ENCODE measurements at regions not wholly inside any gene's neighbourhood (a gene's known extent, or its start where the extent isn't known, plus 50 kb on each side); places are given as distances from the start of the nearest gene placed in this dataset.

DNA sequence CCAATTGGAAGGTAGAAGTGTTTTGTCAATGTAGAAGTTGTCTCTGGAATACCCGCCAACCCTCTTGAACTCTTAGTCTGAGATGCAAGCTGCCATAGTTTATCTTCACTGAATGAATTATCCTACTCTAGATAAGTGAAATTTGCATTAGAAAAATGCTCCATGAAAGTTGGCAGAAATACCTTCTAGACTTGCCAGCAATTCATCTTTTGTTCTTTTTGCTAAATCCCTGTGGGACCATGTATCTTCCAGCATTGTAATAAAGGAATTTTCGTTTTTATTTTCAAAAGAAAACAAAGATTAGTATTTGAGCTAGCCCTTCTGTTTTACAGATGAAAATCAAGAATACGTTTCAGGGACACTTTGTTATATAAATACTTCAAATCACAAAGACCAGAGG, 244.2 kb downstream of the CBLN4 start:
- Mint-ChIP-seq H3K36me3 (peaks cover 0 to 3% of the 10 kb centered on the region in 2 donors), H3K4me3 (no peak overlapping the region), H3K4me1 (no peaks in the 10 kb centered on the region), H3K27me3 (no peaks in the 10 kb centered on the region), H3K27ac (no peak overlapping the region), H3K9me3 (peaks cover 4 to 39% (median 17%) of the 10 kb centered on the region in 8 donors)
- no peaks in the 10 kb centered on the region for H3K27me3 ChIP-seq (ENCODE audit: insufficient read depth, low read length)
- H3K27ac ChIP-seq (ENCODE audit: low read depth, low read length): no peak overlapping the region
- no peaks in the 10 kb centered on the region for H3K4me1 ChIP-seq (ENCODE audit: insufficient read depth, low read length)
- no peak overlapping the region for H3K4me3 ChIP-seq (ENCODE audit: low read length in 2 of 2)
- ChIA-PET POLR2A (ENCODE audit: partially characterized antibody) (no interaction called here), CTCF (ENCODE audit: partially characterized antibody) (no interaction called here)
- H3K9me3 ChIP-seq (ENCODE audit: control insufficient read depth in 1 of 2, low read length in 2 of 2): no peaks in the 10 kb centered on the region
- no peaks in the 10 kb centered on the region for H3K36me3 ChIP-seq (ENCODE audit: insufficient read depth, low read length)
- intact Hi-C loops (cut with micrococcal nuclease): no loop called here
- DNase-seq: no peak

DNA sequence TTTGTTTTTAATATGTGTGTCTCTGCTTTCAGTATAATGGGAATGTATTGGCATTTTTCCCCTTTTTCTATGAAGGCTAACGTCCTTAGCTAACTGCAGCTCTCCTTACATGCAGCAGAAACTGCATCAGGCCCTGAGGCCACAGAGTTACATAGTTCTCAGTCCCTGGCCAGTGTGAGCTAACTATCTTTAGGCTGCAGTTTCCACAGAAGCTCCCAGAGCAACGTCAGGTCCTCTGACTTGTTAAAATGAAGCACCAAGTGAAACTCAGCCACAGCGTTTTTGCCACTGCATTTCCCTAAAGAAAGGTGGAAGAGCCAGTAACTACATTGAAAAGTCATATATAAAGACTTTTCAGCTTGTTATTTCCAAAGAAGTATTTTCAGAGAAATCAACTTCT, 244.7 kb downstream of the CBLN4 start:
- DNase-seq: no peak
- intact Hi-C loops (cut with micrococcal nuclease): no loop called here
- no peaks in the 10 kb centered on the region for H3K9me3 ChIP-seq (ENCODE audit: control insufficient read depth in 1 of 2, low read length in 2 of 2)
- no peak overlapping the region for H3K4me3 ChIP-seq (ENCODE audit: low read length in 2 of 2)
- ChIA-PET CTCF (ENCODE audit: partially characterized antibody) (no interaction called here), POLR2A (ENCODE audit: partially characterized antibody) (no interaction called here)
- H3K36me3 ChIP-seq (ENCODE audit: insufficient read depth, low read length): no peaks in the 10 kb centered on the region
- no peak overlapping the region for H3K4me3 Mint-ChIP-seq
- H3K36me3 Mint-ChIP-seq: peaks cover 0 to 3% of the 10 kb centered on the region in 2 donors
- H3K27me3 ChIP-seq (ENCODE audit: insufficient read depth, low read length): no peaks in the 10 kb centered on the region
- H3K27ac Mint-ChIP-seq: no peak overlapping the region
- no peaks in the 10 kb centered on the region for H3K27me3 Mint-ChIP-seq
- H3K4me1 ChIP-seq (ENCODE audit: insufficient read depth, low read length): no peaks in the 10 kb centered on the region
- no peak overlapping the region for H3K27ac ChIP-seq (ENCODE audit: low read depth, low read length)
- peaks cover 4 to 34% (median 15%) of the 10 kb centered on the region in 8 donors for H3K9me3 Mint-ChIP-seq
- H3K4me1 Mint-ChIP-seq: no peaks in the 10 kb centered on the region

DNA sequence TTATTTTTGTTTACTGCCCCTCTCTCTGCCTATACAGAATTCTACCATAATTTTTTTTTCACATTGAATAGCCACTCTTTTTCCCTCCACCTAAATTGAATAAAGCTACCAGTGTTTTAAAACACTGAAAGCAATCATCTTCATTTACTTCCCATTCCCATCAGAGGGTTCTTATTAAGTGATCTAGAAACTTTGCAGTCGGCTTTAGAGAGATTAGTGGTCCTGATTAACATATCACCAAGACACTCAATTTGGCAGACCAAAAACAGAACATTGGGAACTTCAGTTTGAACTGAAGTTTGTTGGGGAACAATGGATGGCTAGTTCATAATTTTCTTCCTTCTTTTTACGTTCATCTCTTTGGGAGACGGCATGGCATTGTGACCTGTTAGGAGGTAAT, 249.5 kb downstream of the CBLN4 start:
- ChIA-PET CTCF (ENCODE audit: partially characterized antibody) (no interaction called here), POLR2A (ENCODE audit: partially characterized antibody) (no interaction called here)
- no peak overlapping the region for H3K27ac ChIP-seq (ENCODE audit: low read depth, low read length)
- H3K9me3 Mint-ChIP-seq: peaks cover 0 to 8% (median 3%) of the 10 kb centered on the region in 8 donors
- no peaks in the 10 kb centered on the region for H3K4me1 ChIP-seq (ENCODE audit: insufficient read depth, low read length)
- no peaks in the 10 kb centered on the region for H3K9me3 ChIP-seq (ENCODE audit: control insufficient read depth in 1 of 2, low read length in 2 of 2)
- H3K36me3 Mint-ChIP-seq: no peaks in the 10 kb centered on the region
- H3K4me1 Mint-ChIP-seq: no peaks in the 10 kb centered on the region
- H3K36me3 ChIP-seq (ENCODE audit: insufficient read depth, low read length): no peaks in the 10 kb centered on the region
- no peak overlapping the region for H3K4me3 Mint-ChIP-seq
- intact Hi-C loops (cut with micrococcal nuclease): no loop called here
- H3K27me3 Mint-ChIP-seq: no peaks in the 10 kb centered on the region
- no peak overlapping the region for H3K27ac Mint-ChIP-seq
- DNase-seq: no peak
- H3K4me3 ChIP-seq (ENCODE audit: low read length in 2 of 2): no peak overlapping the region
- H3K27me3 ChIP-seq (ENCODE audit: insufficient read depth, low read length): no peaks in the 10 kb centered on the region

DNA sequence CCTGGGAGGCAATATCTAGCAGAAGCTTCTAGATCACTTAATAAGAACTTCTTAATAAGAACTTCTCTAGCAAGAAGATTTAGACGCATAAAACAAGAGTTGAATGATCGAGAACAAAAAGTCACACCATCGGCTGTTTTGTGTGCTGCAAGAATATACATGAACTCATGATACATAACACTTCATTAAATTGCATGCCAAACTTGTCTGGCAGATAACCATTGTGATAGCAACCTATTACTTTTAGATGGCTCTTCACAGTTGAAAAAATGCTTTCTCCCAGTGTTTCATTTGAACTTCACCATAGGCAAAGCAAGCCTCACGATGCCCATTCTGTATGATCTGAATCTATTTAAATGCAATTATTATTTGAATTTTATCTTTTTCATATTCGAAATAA, 249.9 kb downstream of the CBLN4 start:
- no peaks in the 10 kb centered on the region for H3K4me1 ChIP-seq (ENCODE audit: insufficient read depth, low read length)
- H3K27ac ChIP-seq (ENCODE audit: low read depth, low read length): no peak overlapping the region
- H3K36me3 ChIP-seq (ENCODE audit: insufficient read depth, low read length): no peaks in the 10 kb centered on the region
- ChIA-PET POLR2A (ENCODE audit: partially characterized antibody) (no interaction called here), CTCF (ENCODE audit: partially characterized antibody) (no interaction called here)
- no peaks in the 10 kb centered on the region for H3K27me3 Mint-ChIP-seq
- H3K4me3 ChIP-seq (ENCODE audit: low read length in 2 of 2): no peak overlapping the region
- H3K9me3 Mint-ChIP-seq: peaks cover 0 to 8% (median 3%) of the 10 kb centered on the region in 8 donors
- no peaks in the 10 kb centered on the region for H3K36me3 Mint-ChIP-seq
- DNase-seq: no peak
- no peaks in the 10 kb centered on the region for H3K4me1 Mint-ChIP-seq
- H3K4me3 Mint-ChIP-seq: no peak overlapping the region
- no peak overlapping the region for H3K27ac Mint-ChIP-seq
- intact Hi-C loops (cut with micrococcal nuclease): no loop called here
- H3K9me3 ChIP-seq (ENCODE audit: control insufficient read depth in 1 of 2, low read length in 2 of 2): no peaks in the 10 kb centered on the region
- H3K27me3 ChIP-seq (ENCODE audit: insufficient read depth, low read length): no peaks in the 10 kb centered on the region

DNA sequence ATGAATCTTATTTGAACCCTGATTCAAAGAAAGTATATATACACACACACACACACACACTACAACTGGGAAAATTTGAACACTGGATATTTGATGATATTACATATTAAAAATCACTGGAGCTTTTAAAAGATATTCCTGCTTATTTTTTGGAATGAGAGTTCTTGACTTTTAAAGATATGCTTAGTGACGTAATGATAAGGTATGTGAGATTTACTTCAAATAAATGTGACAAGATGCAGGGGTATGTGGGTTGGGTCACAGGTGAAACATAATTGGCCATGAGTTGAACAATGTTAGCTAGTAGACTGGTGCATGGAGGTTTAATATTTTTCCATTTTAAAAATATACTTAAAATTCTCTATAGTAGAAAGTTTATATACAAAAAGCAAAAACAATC, 258.6 kb downstream of the CBLN4 start:
- no peaks in the 10 kb centered on the region for H3K36me3 Mint-ChIP-seq
- Histone ChIP-seq H3K9me3 (ENCODE audit: control insufficient read depth in 1 of 2, low read length in 2 of 2) (no peaks in the 10 kb centered on the region), H3K27ac (ENCODE audit: low read depth, low read length) (no peak overlapping the region), H3K4me3 (ENCODE audit: low read length in 2 of 2) (no peak overlapping the region), H3K36me3 (ENCODE audit: insufficient read depth, low read length) (no peaks in the 10 kb centered on the region), H3K27me3 (ENCODE audit: insufficient read depth, low read length) (no peaks in the 10 kb centered on the region), H3K4me1 (ENCODE audit: insufficient read depth, low read length) (no peaks in the 10 kb centered on the region)
- H3K9me3 Mint-ChIP-seq: peaks cover 2 to 10% (median 3%) of the 10 kb centered on the region in 8 donors
- no peak for DNase-seq
- ChIA-PET CTCF (ENCODE audit: partially characterized antibody) (no interaction called here), POLR2A (ENCODE audit: partially characterized antibody) (no interaction called here)
- intact Hi-C loops (cut with micrococcal nuclease): no loop called here
- H3K4me3 Mint-ChIP-seq: no peak overlapping the region
- H3K4me1 Mint-ChIP-seq: no peaks in the 10 kb centered on the region
- H3K27me3 Mint-ChIP-seq: no peaks in the 10 kb centered on the region
- no peak overlapping the region for H3K27ac Mint-ChIP-seq

DNA sequence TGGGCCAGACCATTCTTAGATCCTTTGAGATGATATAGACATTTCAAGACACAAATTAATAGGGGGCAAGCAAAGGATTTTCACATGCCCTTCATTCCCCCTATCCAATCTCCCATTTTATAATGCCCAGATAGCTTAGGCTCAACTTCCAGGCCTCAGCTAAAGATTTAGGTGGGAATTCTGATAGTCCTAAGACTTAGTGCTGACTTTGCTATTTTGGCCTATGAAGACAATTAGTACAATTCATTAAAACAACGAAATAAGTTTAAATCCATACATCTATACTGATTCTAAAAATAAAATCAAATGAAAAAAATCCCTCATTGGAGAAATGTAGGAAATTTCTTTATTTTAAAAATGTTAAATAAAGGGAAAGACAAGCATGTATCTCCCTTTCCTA, 259.5 kb downstream of the CBLN4 start:
- Mint-ChIP-seq H3K36me3 (no peaks in the 10 kb centered on the region), H3K27ac (no peak overlapping the region), H3K9me3 (peaks cover 2 to 11% (median 4%) of the 10 kb centered on the region in 8 donors), H3K4me1 (no peaks in the 10 kb centered on the region), H3K4me3 (no peak overlapping the region), H3K27me3 (no peaks in the 10 kb centered on the region)
- no peaks in the 10 kb centered on the region for H3K27me3 ChIP-seq (ENCODE audit: insufficient read depth, low read length)
- H3K4me1 ChIP-seq (ENCODE audit: insufficient read depth, low read length): no peaks in the 10 kb centered on the region
- no peaks in the 10 kb centered on the region for H3K9me3 ChIP-seq (ENCODE audit: control insufficient read depth in 1 of 2, low read length in 2 of 2)
- no peak for DNase-seq
- no peak overlapping the region for H3K27ac ChIP-seq (ENCODE audit: low read depth, low read length)
- H3K36me3 ChIP-seq (ENCODE audit: insufficient read depth, low read length): no peaks in the 10 kb centered on the region
- POLR2A ChIA-PET (ENCODE audit: partially characterized antibody): no interaction called here
- CTCF ChIA-PET (ENCODE audit: partially characterized antibody): no interaction called here
- H3K4me3 ChIP-seq (ENCODE audit: low read length in 2 of 2): no peak overlapping the region
- intact Hi-C loops (cut with micrococcal nuclease): no loop called here

DNA sequence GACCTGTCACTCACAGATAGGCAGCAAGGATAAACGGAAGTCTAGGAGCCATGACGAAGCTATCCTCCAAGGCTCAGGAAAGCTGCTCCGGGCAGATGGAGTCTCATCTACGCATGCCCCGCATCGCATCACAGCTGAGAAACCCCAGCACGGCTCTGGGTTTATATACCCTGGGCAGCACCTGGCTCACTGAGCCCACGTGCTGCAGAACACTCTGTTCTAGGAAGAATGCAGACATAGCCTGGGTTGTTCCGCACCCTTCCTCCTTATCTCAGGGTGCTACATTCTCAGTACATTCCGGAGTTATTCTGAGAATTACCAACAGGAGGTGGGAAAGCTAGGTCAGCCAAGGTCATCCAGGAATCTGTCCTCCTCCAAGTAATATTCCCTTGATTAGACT, 260.4 kb downstream of the CBLN4 start:
- Histone ChIP-seq H3K9me3 (ENCODE audit: control insufficient read depth in 1 of 2, low read length in 2 of 2) (no peaks in the 10 kb centered on the region), H3K36me3 (ENCODE audit: insufficient read depth, low read length) (no peaks in the 10 kb centered on the region), H3K4me1 (ENCODE audit: insufficient read depth, low read length) (no peaks in the 10 kb centered on the region), H3K27ac (ENCODE audit: low read depth, low read length) (no peak overlapping the region), H3K27me3 (ENCODE audit: insufficient read depth, low read length) (no peaks in the 10 kb centered on the region), H3K4me3 (ENCODE audit: low read length in 2 of 2) (no peak overlapping the region)
- Mint-ChIP-seq H3K36me3 (no peaks in the 10 kb centered on the region), H3K4me3 (no peak overlapping the region), H3K27me3 (no peaks in the 10 kb centered on the region), H3K4me1 (no peaks in the 10 kb centered on the region), H3K27ac (no peak overlapping the region), H3K9me3 (peaks cover 2 to 11% (median 4%) of the 10 kb centered on the region in 8 donors)
- intact Hi-C loops (cut with micrococcal nuclease): no loop called here
- ChIA-PET POLR2A (ENCODE audit: partially characterized antibody) (no interaction called here), CTCF (ENCODE audit: partially characterized antibody) (no interaction called here)
- no peak for DNase-seq

DNA sequence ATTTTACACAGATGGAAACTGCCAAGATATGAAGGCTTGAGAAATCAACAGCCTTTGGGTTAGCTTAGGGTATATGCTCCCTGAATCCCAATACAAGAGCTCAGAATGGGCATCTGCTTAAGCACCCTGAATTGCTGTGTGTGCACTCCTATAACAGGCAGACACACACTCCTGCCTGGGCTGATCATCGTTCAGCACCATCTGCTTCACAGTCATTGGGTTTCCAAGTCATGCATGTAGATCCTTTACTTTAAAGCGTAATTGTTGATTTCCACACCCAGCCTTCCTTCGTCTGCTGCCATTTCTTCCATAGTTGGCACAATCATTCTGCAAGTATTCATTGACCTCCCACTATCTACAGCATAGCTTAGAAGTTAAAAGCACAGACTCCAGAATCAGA, 263.5 kb downstream of the CBLN4 start:
- no peaks in the 10 kb centered on the region for H3K27me3 Mint-ChIP-seq
- H3K4me3 ChIP-seq (ENCODE audit: low read length in 2 of 2): no peak overlapping the region
- POLR2A ChIA-PET (ENCODE audit: partially characterized antibody): no interaction called here
- H3K9me3 ChIP-seq (ENCODE audit: control insufficient read depth in 1 of 2, low read length in 2 of 2): no peaks in the 10 kb centered on the region
- H3K27me3 ChIP-seq (ENCODE audit: insufficient read depth, low read length): no peaks in the 10 kb centered on the region
- no peak for DNase-seq
- no peaks in the 10 kb centered on the region for H3K4me1 ChIP-seq (ENCODE audit: insufficient read depth, low read length)
- CTCF ChIA-PET (ENCODE audit: partially characterized antibody): no interaction called here
- H3K27ac ChIP-seq (ENCODE audit: low read depth, low read length): no peak overlapping the region
- H3K9me3 Mint-ChIP-seq: peaks cover 0 to 15% (median 8%) of the 10 kb centered on the region in 8 donors
- H3K36me3 ChIP-seq (ENCODE audit: insufficient read depth, low read length): no peaks in the 10 kb centered on the region
- H3K27ac Mint-ChIP-seq: no peak overlapping the region
- no peaks in the 10 kb centered on the region for H3K4me1 Mint-ChIP-seq
- H3K4me3 Mint-ChIP-seq: no peak overlapping the region
- no peaks in the 10 kb centered on the region for H3K36me3 Mint-ChIP-seq
- intact Hi-C loops (cut with micrococcal nuclease): no loop called here
